ENCODE measurements at regions not wholly inside any gene's neighbourhood (a gene's known extent, or its start where the extent isn't known, plus 50 kb on each side); places are given as distances from the start of the nearest gene placed in this dataset.
"Not testable (repeated sequence)": the region's sequence is repeated elsewhere in the genome, so short reads cannot be mapped to it uniquely, and the experiment has no call there.

DNA sequence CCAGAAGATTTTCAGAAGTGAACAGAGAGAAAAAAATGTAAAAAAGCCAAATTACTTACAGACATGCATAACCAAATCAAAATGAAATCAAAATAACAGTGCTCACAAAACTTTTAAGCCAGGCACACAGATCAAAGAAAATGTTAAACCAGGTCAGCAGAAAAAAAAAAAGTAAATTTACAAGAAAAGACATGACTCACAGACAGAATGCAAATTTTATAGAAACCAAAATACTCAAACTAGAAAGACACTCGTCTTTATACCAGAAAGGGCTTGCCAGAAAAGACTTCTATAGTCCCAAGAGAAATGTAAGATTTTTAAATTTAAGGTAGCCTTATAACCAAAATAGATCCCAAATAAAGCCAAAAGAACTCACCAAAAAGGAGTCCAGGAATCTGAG lies 86.5 kb upstream of the COG2 start:
- no peak for DNase-seq

DNA sequence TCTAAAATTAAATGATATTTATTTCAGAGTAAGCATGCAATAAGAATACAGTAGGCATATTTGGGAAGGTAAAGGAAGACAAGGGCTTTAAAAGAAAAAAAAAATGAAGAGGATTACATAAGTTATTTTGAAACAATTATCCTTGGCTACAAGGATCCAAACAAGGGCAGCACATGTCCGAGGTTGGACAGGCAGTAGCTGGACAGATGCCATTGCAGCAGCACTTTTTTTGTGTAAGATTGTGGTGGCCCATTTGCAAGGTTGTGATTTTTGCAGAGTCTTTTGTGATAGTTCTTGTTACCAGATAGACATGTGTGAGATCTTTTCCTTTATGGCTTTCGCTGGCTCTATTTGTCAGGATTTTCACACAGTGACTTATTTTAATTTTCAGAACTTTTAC lies 89.4 kb upstream of the COG2 start:
- no peak for DNase-seq

GRCh38 chr1:230550945-230551344 lies 91.3 kb upstream of the COG2 start:
- DNase-seq = not testable (repeated sequence)

GRCh38 chr1:230550428-230550827 lies 91.9 kb upstream of the COG2 start:
- peak; percentile 54 for DNase-seq

GRCh38 chr1:230549625-230550024 lies 92.7 kb upstream of the COG2 start:
- peak; percentile 21 for DNase-seq

DNA sequence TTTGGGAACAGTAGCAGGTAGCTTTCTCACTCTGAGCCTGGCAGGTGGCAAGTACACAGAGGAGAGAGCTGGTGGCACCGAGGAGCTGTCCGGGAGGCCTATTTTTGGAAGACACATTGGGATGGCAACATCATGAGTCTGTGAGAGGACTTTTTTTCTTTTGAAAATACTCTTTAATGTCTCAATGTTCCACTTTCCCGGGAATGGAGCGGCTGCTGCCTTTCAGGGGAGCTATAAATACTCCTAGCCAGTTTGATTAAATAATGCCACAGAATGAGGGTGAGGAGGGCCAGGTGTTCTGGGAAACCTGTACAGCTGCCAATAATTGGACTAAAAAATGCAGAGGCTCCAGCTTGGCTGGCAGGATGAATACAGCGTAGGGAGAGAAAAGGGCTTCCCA lies 93.3 kb upstream of the COG2 start:
- DNase-seq = peak; percentile 75

DNA sequence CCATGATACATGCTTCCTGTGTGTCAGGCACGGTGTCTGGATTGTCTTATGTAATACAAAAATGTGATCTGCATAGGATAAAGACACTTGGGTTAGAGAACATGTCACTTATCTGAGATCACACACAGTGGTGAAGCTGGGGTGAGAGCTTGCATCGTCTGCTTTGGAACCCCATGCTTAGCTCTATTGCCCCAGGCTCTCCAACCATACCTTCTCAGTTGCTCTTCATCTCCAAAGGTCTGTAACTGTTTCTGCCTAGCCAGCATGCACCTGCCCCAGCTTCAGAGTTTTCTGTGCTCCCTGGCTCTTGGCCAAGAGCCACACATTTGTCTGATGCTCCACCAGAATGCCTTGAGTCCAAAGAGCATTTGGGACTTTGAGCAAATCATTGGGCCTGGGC lies 93.9 kb upstream of the COG2 start:
- DNase-seq = peak; percentile 64

- no peak for DNase-seq
Observed at GRCh38 chr1:230545181-230545580, 97.1 kb upstream of the COG2 start.

- DNase-seq = no peak
Observed at GRCh38 chr1:230544758-230545157, 97.5 kb upstream of the COG2 start.

DNA sequence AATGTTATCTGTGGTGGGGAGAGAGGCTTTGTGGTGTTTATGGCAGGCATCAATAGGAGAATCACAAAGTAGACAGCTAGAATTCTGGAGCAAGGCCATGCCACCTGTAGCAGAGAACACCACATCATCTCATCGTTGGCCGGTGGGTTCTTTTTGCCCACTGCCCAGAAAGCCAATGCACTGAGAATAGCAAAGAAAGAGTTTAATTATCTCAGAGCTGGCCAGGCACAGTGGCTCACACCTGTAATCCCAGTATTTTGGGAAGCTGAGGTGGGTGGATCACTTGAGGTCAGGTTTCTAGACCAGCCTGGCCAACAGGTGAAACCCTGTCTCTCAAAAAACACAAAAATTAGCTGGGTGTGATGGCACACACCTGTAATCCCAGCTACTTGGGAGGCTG lies 99.2 kb upstream of the COG2 start:
- no peak for DNase-seq

- no peak for DNase-seq
Observed at GRCh38 chr1:230542681-230543080, 99.6 kb upstream of the COG2 start.

DNA sequence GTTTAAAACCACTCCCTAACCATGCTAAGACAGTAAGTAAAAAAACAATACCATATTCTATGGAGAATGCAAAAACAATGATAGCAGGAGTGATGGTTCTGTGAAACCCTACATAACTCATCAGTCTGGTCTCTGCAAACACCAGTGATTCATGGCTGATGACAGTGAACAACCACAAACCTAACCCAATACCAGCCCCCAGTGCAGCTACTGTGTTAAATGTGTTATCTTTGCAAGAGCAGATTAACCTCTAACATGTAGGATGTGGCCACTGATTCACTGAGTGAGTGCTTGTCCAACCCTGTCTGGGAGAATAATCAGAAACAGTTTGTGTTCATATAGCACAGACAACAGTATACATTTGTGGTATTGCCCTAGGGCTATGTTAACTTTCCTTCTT lies 100.2 kb upstream of the COG2 start:
- no peak for DNase-seq

DNA sequence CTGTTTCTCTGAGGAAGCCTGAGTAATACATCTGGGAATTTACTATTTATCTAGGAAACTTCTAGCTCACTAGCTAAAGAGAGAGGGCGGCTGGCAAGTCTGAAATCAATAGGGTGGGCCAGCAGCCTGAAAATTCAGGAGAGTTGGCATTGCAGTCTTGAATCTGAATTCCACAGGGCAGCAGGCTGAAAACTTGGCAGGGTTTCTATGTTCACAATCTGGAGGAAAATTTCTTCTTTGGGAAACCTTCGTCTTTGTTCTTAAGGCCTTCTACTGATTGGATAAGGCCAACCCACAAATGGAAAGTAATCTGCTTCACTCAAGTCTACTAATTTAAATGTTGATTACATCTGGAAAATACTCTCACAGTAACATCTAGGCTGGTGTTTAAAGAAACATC lies 101.0 kb upstream of the COG2 start:
- DNase-seq = no peak

DNA sequence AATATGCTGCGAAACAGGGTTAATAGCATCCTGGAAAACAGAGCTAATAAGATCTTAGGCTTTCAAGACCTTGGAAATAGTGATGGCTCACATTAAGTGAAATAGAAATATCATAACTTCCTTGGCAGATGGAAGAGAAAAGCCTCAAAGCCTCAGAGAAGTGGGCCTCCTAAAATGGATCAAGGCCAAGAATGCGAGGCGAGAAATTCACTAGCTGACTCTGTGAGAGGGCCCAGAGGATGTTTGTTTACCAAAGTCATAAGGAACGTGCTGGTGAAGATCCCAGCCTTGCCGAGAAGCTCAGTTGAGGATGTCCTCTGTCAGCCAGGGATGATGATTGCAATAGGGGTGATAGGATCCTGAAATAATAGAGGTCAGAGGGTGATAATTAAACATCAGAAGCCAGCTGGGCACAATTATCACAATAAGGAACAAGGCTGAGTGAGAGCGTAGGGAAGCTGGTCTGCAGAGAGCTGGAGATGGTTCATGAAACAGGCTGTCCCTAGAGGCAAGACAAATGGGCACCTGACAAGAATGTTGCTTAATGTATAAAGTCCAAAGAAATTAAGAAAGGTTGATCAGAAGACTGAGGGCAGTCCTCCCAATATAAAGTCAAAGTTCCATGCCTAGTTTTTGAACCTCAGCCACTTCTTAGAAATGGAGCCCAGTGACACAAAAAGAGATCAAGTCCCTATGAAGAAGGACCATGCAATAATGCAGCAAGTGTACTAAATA lies 101.7 kb upstream of the COG2 start:
- no peak for DNase-seq

- DNase-seq = no peak
Observed at GRCh38 chr1:230537456-230537855, 104.8 kb upstream of the COG2 start.

DNA sequence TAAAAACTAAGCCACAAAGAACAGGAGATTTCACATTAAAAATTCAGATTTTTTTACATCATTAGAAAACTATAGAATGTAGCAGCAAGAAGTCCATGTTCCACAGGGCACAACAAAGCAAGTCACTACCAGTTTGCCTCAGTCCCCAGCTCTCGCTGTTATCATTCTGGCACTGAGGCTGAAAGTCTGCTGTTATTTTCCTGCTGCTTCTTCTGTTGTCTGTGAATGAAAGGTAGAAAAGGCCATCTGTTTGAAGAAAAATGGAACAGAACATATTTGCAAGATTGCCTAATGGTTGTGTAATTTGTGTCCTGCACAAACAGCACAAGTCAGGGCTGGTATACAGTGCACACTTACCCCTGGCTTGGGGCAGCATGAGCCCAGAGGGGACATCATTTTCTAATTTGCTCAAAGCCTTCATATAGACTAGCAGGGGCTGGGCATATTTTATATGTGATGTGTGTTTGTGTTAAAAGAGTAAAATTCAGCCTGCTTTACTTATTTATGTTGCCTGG lies 105.6 kb upstream of the COG2 start:
- no peak for DNase-seq

GRCh38 chr1:230534224-230534623 lies 108.1 kb upstream of the COG2 start:
- DNase-seq = no peak

- DNase-seq = no peak
Observed at GRCh38 chr1:230531103-230531502, 105.0 kb upstream of the PGBD5 start.

GRCh38 chr1:230519246-230519645 lies 93.1 kb upstream of the PGBD5 start:
- no peak for DNase-seq

DNA sequence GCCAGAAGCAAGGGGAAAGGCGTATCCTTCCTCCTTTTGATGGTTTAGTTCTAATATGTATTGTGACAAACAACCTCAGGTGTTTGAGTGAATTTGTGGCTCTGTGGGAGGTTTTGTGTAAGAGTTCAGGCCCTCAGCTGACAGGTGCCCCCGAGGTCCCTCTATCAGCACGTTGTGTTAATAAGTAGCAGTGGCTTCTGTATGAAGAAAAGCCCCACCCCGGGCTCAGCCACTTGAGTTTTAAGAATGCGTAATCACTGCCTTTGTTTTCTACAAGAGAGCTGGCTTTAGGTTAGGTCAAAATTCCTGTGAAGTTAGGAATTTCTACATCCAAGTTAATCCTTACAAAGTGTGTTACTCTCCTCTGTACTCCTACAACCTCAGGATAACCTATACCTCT lies 92.4 kb upstream of the PGBD5 start:
- no peak for DNase-seq

GRCh38 chr1:230517786-230518185 lies 91.7 kb upstream of the PGBD5 start:
- DNase-seq = peak; percentile 65

GRCh38 chr1:230517326-230517725 lies 91.2 kb upstream of the PGBD5 start:
- no peak for DNase-seq

DNA sequence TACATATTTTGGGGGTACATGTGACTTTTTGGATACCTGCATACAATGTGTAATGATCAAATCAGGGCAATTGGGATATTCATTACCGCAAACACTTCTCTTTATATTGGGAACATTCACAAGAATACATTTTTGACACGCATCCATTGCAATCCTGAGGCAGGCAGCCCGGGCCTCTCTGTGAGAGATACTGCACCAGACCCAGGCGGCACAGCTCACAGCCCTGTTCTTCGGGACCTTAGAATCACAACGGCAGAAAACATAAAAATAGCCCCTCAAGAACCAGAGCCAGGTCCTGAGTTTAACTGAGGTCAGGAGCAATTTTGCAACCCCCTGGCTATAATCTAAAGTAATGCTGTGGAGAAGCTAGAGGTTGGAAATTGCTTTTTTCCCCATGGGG lies 90.8 kb upstream of the PGBD5 start:
- no peak for DNase-seq

GRCh38 chr1:230515451-230516145 lies 89.5 kb upstream of the PGBD5 start:
- no peak for DNase-seq

DNA sequence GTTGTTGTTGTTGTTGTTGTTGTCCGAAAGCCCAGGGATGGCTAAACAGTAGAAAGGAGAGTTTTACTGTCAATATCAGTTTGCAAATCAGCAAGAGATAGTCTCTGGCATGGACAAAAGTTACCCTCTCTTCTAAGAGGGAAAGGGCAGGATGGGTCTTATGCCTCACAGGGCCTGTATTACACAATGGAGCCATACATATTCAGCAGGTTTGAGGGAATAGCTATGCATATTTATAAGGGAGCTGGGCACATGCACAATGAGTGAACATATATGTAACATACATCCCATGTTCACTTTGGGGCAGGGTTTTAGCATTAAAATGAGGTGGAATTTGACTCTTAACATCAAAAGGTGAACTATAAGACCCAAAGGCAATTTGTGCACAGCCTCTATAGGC lies 84.4 kb upstream of the PGBD5 start:
- no peak for DNase-seq
